ENCODE measurements at regions not wholly inside any gene's neighbourhood (a gene's known extent, or its start where the extent isn't known, plus 50 kb on each side); places are given as distances from the start of the nearest gene placed in this dataset.

GRCh38 chr13:27680465-27680864 lies 58.8 kb downstream of the POLR1D start:
- TF ChIP-seq CTCF (conservative IDR thresholded peaks at IDR 0.05; ENCODE audit: low read length) = no peak
- no peak for TF ChIP-seq EZH2phosphoT487 (IDR thresholded peaks at IDR 0.05; ENCODE audit: borderline replicate concordance)
